ENCODE measurements at regions not wholly inside any gene's neighbourhood (a gene's known extent, or its start where the extent isn't known, plus 50 kb on each side); places are given as distances from the start of the nearest gene placed in this dataset.

DNA sequence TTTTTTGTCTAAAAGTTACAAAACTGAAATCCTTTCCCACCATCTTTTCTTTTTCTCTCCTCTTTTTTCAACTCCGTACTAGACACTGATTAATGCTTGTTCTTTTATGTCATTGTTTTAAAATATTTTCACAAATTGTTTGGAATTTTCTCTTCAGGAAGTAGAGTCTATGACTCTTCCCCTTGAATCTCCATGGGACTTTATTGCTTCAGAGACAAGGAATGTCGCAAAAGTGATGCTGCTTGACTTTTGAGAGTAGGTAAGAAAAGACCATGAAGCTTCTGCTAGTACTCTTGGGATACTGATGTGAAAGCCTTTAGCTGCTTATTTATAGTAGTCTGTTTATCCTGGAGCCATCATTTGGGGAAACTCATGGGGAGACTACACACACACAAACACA lies 260.1 kb upstream of the SLC10A2 start:
- ChIA-PET CTCF (no interaction called here), POLR2A (no interaction called here)
- TF ChIP-seq IKZF3 (tag by site-specific recombination; IDR thresholded peaks at IDR 0.05), result no peak
- TF ChIP-seq ZFP3 (tag by site-specific recombination; IDR thresholded peaks at IDR 0.05; ENCODE audit: low read depth), result no peak
- no peak for TF ChIP-seq ZNF155 (tag by site-specific recombination; IDR thresholded peaks at IDR 0.05)
- TF ChIP-seq ZNF791 (tag by site-specific recombination; IDR thresholded peaks at IDR 0.05), result no peak
- TF ChIP-seq ZNF530 (tag by site-specific recombination; IDR thresholded peaks at IDR 0.05; ENCODE audit: low read depth), result no peak
- no peak for TF ChIP-seq ZNF837 (tag by site-specific recombination; IDR thresholded peaks at IDR 0.05)
- TF ChIP-seq ZNF311 (tag by site-specific recombination; IDR thresholded peaks at IDR 0.05; ENCODE audit: borderline replicate concordance), result no peak
- Histone ChIP-seq H3K9me3 (ENCODE audit: control insufficient read depth, insufficient read depth, low read depth, low read length) (no peaks in the 10 kb centered on the region), H3K4me3 (ENCODE audit: low read depth, low read length) (no peak overlapping the region), H3K27ac (ENCODE audit: extremely low read depth, low read depth, low read length) (no peak overlapping the region), H3K36me3 (ENCODE audit: control insufficient read depth in 2 of 2, insufficient read depth in 1 of 2, low read length in 2 of 2) (no peaks in the 10 kb centered on the region), H3K4me1 (ENCODE audit: control insufficient read depth, insufficient read depth, low read length) (no peaks in the 10 kb centered on the region)

DNA sequence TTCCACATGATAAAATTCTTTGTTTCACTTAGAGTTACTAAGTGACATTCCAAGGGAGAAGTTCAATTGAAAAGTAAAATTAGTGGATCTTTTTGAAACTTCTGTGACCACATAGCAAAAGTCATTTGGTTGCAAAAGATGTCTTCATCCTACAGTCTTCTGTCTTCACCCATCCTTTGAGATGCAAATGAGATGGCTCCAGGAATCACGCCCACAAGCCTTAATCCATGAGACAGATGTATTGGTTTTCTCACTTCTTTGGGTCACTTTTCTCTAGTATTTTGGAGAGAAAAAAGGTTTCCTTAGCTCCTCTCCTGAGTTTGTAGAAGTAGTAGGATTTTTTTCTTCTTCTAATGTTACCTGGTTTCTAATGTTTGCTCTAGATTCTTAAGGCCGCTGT lies 259.5 kb upstream of the SLC10A2 start:
- no peaks in the 10 kb centered on the region for H3K36me3 ChIP-seq (ENCODE audit: control insufficient read depth in 2 of 2, insufficient read depth in 1 of 2, low read length in 2 of 2)
- ChIA-PET CTCF (no interaction called here), POLR2A (no interaction called here)
- H3K27ac ChIP-seq (ENCODE audit: extremely low read depth, low read depth, low read length), result no peak overlapping the region
- no peak for TF ChIP-seq ZBTB17 (tag by site-specific recombination; IDR thresholded peaks at IDR 0.05)
- TF ChIP-seq ZNF133 (tag by site-specific recombination; IDR thresholded peaks at IDR 0.05), result no peak
- TF ChIP-seq ZBTB8A (tag by site-specific recombination; IDR thresholded peaks at IDR 0.05), result no peak
- TF ChIP-seq ZNF707 (tag by site-specific recombination; IDR thresholded peaks at IDR 0.05), result no peak
- no peak for TF ChIP-seq ZNF629 (tag by site-specific recombination; IDR thresholded peaks at IDR 0.05)
- no peak for TF ChIP-seq ZNF10 (tag by site-specific recombination; IDR thresholded peaks at IDR 0.05)
- TF ChIP-seq, protein P1, sequence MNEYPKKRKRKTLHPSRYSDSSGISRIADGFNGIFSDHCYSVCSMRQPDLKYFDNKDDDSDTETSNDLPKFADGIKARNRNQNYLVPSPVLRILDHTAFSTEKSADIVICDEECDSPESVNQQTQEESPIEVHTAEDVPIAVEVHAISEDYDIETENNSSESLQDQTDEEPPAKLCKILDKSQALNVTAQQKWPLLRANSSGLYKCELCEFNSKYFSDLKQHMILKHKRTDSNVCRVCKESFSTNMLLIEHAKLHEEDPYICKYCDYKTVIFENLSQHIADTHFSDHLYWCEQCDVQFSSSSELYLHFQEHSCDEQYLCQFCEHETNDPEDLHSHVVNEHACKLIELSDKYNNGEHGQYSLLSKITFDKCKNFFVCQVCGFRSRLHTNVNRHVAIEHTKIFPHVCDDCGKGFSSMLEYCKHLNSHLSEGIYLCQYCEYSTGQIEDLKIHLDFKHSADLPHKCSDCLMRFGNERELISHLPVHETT (tag by site-specific recombination; IDR thresholded peaks at IDR 0.05), result no peak
- TF ChIP-seq, protein P2, sequence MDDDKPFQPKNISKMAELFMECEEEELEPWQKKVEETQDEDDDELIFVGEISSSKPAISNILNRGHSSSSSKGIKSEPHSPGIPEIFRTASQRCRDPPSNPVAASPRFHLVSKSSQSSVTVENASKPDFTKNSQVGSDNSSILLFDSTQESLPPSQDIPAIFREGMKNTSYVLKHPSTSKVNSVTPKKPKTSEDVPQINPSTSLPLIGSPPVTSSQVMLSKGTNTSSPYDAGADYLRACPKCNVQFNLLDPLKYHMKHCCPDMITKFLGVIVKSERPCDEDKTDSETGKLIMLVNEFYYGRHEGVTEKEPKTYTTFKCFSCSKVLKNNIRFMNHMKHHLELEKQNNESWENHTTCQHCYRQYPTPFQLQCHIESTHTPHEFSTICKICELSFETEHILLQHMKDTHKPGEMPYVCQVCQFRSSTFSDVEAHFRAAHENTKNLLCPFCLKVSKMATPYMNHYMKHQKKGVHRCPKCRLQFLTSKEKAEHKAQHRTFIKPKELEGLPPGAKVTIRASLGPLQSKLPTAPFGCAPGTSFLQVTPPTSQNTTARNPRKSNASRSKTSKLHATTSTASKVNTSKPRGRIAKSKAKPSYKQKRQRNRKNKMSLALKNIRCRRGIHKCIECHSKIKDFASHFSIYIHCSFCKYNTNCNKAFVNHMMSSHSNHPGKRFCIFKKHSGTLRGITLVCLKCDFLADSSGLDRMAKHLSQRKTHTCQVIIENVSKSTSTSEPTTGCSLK (tag by site-specific recombination; IDR thresholded peaks at IDR 0.05), result no peak
- no peak for TF ChIP-seq ZNF423 (tag by site-specific recombination; IDR thresholded peaks at IDR 0.05)
- no peak for TF ChIP-seq KLF16 (tag by site-specific recombination; IDR thresholded peaks at IDR 0.05)
- H3K4me1 ChIP-seq (ENCODE audit: control insufficient read depth, insufficient read depth, low read length), result no peaks in the 10 kb centered on the region
- no peak overlapping the region for H3K4me3 ChIP-seq (ENCODE audit: low read depth, low read length)
- no peaks in the 10 kb centered on the region for H3K9me3 ChIP-seq (ENCODE audit: control insufficient read depth, insufficient read depth, low read depth, low read length)

DNA sequence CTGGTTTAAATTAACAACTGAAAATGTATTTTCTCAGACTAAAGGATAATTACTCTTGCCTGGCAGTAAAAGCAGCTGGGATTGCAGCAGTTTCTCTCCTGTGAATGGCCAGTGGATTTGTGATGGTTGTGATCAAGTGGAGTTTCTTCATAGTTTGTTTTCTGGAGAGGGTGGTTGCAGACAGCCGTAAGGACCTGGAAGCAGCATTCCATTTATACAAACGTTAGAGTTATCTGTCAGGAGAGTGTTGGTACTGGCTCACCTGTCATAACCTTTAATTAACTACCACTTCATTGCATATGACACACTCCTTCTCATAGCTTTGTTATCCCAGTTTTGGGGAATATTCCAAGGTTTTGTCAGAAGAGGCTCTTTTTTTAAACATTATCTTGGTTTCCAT lies 258.4 kb upstream of the SLC10A2 start:
- ChIA-PET POLR2A (no interaction called here), CTCF (no interaction called here)
- no peaks in the 10 kb centered on the region for H3K9me3 ChIP-seq (ENCODE audit: control insufficient read depth, insufficient read depth, low read depth, low read length)
- no peaks in the 10 kb centered on the region for H3K4me1 ChIP-seq (ENCODE audit: control insufficient read depth, insufficient read depth, low read length)
- H3K4me3 ChIP-seq (ENCODE audit: low read depth, low read length), result no peak overlapping the region
- TF ChIP-seq ZNF391 (tag by site-specific recombination; IDR thresholded peaks at IDR 0.05; ENCODE audit: borderline replicate concordance, low read depth), result no peak
- TF ChIP-seq, protein P3, sequence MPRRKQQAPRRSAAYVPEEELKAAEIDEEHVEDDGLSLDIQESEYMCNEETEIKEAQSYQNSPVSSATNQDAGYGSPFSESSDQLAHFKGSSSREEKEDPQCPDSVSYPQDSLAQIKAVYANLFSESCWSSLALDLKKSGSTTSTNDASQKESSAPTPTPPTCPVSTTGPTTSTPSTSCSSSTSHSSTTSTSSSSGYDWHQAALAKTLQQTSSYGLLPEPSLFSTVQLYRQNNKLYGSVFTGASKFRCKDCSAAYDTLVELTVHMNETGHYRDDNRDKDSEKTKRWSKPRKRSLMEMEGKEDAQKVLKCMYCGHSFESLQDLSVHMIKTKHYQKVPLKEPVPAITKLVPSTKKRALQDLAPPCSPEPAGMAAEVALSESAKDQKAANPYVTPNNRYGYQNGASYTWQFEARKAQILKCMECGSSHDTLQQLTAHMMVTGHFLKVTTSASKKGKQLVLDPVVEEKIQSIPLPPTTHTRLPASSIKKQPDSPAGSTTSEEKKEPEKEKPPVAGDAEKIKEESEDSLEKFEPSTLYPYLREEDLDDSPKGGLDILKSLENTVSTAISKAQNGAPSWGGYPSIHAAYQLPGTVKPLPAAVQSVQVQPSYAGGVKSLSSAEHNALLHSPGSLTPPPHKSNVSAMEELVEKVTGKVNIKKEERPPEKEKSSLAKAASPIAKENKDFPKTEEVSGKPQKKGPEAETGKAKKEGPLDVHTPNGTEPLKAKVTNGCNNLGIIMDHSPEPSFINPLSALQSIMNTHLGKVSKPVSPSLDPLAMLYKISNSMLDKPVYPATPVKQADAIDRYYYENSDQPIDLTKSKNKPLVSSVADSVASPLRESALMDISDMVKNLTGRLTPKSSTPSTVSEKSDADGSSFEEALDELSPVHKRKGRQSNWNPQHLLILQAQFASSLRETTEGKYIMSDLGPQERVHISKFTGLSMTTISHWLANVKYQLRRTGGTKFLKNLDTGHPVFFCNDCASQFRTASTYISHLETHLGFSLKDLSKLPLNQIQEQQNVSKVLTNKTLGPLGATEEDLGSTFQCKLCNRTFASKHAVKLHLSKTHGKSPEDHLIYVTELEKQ (tag by site-specific recombination; IDR thresholded peaks at IDR 0.05; ENCODE audit: borderline replicate concordance), result no peak
- H3K27ac ChIP-seq (ENCODE audit: extremely low read depth, low read depth, low read length), result no peak overlapping the region
- H3K36me3 ChIP-seq (ENCODE audit: control insufficient read depth in 2 of 2, insufficient read depth in 1 of 2, low read length in 2 of 2), result no peaks in the 10 kb centered on the region
